Pancreas (tissue), 10 donors: ENCODE measurements at regions not wholly inside any gene's neighbourhood (a gene's known extent, or its start where the extent isn't known, plus 50 kb on each side); places are given as distances from the start of the nearest gene placed in this dataset.
"Not testable (repeated sequence)": the region's sequence is repeated elsewhere in the genome, so short reads cannot be mapped to it uniquely, and the experiment has no call there.

Experiments
- ATAC-seq, 4 donors: fragments of 200-7000 bp; cut with Tn5 transposase; one replicate each; pipeline versions ENCODE4 v1.8.0 to v1.9.1; 2020; ENCODE audit warnings: mild to moderate bottlenecking in 4 of 4, moderate library complexity in 4 of 4
- DNase-seq, 6 donors: peaks; one replicate each; pipeline ENCODE4 v3.0.0-alpha.2; 2020
- FAIRE-seq: peaks from 2 replicates; lab custom pipeline; 2012; peaks lifted over from hg19 to GRCh38; lab: Jason Lieb, UNC
- H3K27ac ChIP-seq, 4 donors: fragments of 200-600 bp; sonication (generic); 1 replicate in 3 of 4; 2 replicates in 1 of 4; pipeline versions ENCODE4 v1.5.0 to v1.8.0; 2020
- H3K27me3 ChIP-seq, 4 donors: fragments of 200-600 bp; one replicate each; pipeline ENCODE4 v1.8.0; 2021
- H3K36me3 ChIP-seq, 3 donors: fragments of 200-600 bp; sonication (generic) in 1 of 3; one replicate each; pipeline versions ENCODE4 v1.5.0 to v1.8.0; 2020 to 2021
- H3K4me1 ChIP-seq, 3 donors: fragments of 200-600 bp; one replicate each; pipeline ENCODE4 v1.8.0; 2021
- H3K4me3 ChIP-seq, 4 donors: fragments of 200-600 bp; sonication (generic) in 2 of 4; one replicate each; pipeline versions ENCODE4 v1.5.0 to v1.8.0; 2020 to 2021
- H3K9me3 ChIP-seq, 4 donors: fragments of 200-600 bp; one replicate each; pipeline ENCODE4 v1.8.0; 2021
- WGBS, 2 donors: extraction: QIAGEN DNeasy Blood & Tissue Kit; methylation state at CpG; one replicate each; pipeline ENCODE4 v1.1.7; 2013; 5-methylcytosine and 5-hydroxymethylcytosine counted together
- intact Hi-C, 3 donors: fragments of 100-400 bp; cut with DNase I; formaldehyde crosslinking; loops; one replicate each; pipeline versions ENCODE4 v1.11.1 to v1.14.2; 2022
- donor health status: healthy with polysubstance abuse.
- donor health status: DM: no; HTN: no; CAD: no; lungs with moderate emphysema.
- donor health status: DM: no; HTN: no; CAD: no.
- donor health status: control.
- donor health status: control.
- donor health status: Bipolar disorder and iron deficiency.
- donor health status: DM: yes; HTN: yes; CAD: no.
- donor health status: DM: no; HTN: no; CAD: no.
- donor health status: DM: no; HTN: no; CAD: no.
- donor health status: DM: yes; HTN: yes; CAD: no.

DNA sequence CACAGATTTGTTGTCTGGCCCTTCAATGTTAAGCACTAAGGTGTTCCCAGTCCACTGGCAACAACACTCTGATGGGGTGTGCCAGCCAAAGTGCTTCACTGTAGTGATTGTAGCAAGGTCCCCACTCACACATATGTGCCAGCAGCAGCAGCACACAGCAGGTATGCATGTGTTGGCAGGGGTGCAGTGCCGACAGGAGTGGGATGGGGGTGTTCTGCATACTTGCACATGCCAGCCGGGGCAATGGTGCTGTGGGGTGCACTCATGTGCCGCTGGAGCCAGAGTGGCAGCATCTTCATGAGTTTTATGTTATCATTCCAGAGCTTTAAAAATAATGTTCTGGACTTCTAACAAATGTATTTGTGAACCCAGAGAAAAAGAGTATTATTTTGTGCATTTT, 148.1 kb downstream of the TP53TG3D start:
- 58 to 60% methylated on average over 3 of the region's 3 CpGs for WGBS, 2 donors
- H3K36me3 ChIP-seq, H3K27ac ChIP-seq, ATAC-seq, intact Hi-C loops, H3K27me3 ChIP-seq, FAIRE-seq, H3K9me3 ChIP-seq, H3K4me3 ChIP-seq, H3K4me1 ChIP-seq: not testable (repeated sequence)
- peak in 1 of 6 donors; percentile 19 for DNase-seq
